Stimulated activated memory B cell treated with anti-CD40 and anti-IgM and Interleukin-4, amounts not matched to agents 10 μg/mL and 1 μg/mL and 100 μg/mL, for 72 hours (primary cell): ENCODE measurements at regions not wholly inside any gene's neighbourhood (a gene's known extent, or its start where the extent isn't known, plus 50 kb on each side); places are given as distances from the start of the nearest gene placed in this dataset.

Experiments used
- ATAC-seq: fragments of 150-1000 bp; cut with Tn5 transposase; 2 replicates; pipeline ENCODE4 v1.10.0; 2021
- H3K27ac Mint-ChIP-seq: one replicate; pipeline ENCODE4 v1.8.0; 2022; ENCODE audit warnings: mild to moderate bottlenecking, mixed read lengths
- H3K27me3 Mint-ChIP-seq: one replicate; pipeline ENCODE4 v1.8.0; 2022; ENCODE audit warnings: mixed read lengths
- H3K36me3 Mint-ChIP-seq: one replicate; pipeline ENCODE4 v1.8.0; 2022; ENCODE audit warnings: mixed read lengths
- H3K4me1 Mint-ChIP-seq: one replicate; pipeline ENCODE4 v1.8.0; 2022; ENCODE audit warnings: mixed read lengths
- H3K4me3 Mint-ChIP-seq: one replicate; pipeline ENCODE4 v1.8.0; 2022; ENCODE audit warnings: mild to moderate bottlenecking, moderate library complexity, mixed read lengths
- H3K9me3 Mint-ChIP-seq: one replicate; pipeline ENCODE4 v1.8.0; 2022; ENCODE audit warnings: mixed read lengths

DNA sequence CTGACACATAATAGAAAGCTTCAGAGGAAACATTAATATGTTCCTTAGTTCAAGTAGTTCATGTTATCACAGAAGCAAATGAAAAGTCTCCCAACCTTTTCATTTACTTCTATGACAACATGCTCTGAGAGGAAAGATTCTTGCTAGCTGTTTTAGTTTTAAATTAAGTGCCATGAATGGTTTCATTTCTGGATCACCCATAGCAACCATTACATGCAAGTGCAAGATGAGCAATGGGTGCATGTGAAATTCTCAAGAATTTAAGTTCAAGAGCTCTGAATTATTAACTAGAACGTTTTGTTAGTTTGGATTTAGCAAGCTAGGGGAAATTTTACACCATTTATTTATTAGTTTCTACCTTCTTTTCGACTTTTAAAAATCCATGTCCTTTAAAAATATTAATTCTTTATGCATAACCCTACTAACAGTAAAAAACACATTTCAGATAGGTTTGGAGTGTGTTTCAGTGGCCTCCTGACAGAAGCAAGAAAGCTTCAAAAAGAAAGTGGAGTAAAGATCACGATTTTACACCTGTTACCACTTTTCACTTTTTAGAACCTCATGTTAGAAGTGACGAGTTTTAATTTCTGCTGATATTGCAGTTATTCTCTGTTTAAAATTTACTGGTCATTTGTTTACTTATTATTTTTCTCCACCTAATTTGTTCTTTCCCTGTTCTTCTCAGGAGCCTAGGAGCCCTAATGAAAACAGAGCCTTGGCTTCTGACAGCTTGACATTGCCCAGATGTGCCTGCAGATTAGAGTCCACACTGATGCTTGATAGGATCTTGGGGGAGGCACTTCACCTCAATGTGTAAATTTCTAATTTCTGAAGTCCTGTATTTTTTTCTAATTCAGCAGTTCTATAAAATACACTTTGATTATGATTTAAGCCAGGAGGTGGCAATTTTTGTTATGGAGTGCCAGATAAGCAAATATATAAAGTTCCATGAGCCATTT, 995.3 kb upstream of the PHF14 start:
- Mint-ChIP-seq H3K36me3 (no peaks in the 10 kb centered on the region), H3K27me3 (no peaks in the 10 kb centered on the region), H3K27ac (no peak overlapping the region), H3K4me1 (no peaks in the 10 kb centered on the region), H3K4me3 (no peak overlapping the region), H3K9me3 (no peaks in the 10 kb centered on the region)
- ATAC-seq = no peak

- ATAC-seq = no peak
- no peaks in the 10 kb centered on the region for H3K9me3 Mint-ChIP-seq
- no peaks in the 10 kb centered on the region for H3K27me3 Mint-ChIP-seq
- no peak overlapping the region for H3K27ac Mint-ChIP-seq
- no peaks in the 10 kb centered on the region for H3K36me3 Mint-ChIP-seq
- H3K4me1 Mint-ChIP-seq = no peaks in the 10 kb centered on the region
- H3K4me3 Mint-ChIP-seq = no peak overlapping the region
Observed at GRCh38 chr7:9981742-9982349, 991.8 kb upstream of the PHF14 start.

GRCh38 chr7:9983048-9983447, 990.6 kb upstream of the PHF14 start:
- Mint-ChIP-seq H3K36me3 (no peaks in the 10 kb centered on the region), H3K9me3 (no peaks in the 10 kb centered on the region), H3K4me3 (no peak overlapping the region), H3K4me1 (no peaks in the 10 kb centered on the region), H3K27me3 (no peaks in the 10 kb centered on the region), H3K27ac (no peak overlapping the region)
- no peak for ATAC-seq

- Mint-ChIP-seq H3K36me3 (no peaks in the 10 kb centered on the region), H3K9me3 (peaks cover 7% of the 10 kb centered on the region), H3K4me3 (no peak overlapping the region), H3K27ac (no peak overlapping the region), H3K4me1 (no peaks in the 10 kb centered on the region), H3K27me3 (no peaks in the 10 kb centered on the region)
- no peak for ATAC-seq
Observed at GRCh38 chr7:10015687-10016086, 958.0 kb upstream of the PHF14 start.

DNA sequence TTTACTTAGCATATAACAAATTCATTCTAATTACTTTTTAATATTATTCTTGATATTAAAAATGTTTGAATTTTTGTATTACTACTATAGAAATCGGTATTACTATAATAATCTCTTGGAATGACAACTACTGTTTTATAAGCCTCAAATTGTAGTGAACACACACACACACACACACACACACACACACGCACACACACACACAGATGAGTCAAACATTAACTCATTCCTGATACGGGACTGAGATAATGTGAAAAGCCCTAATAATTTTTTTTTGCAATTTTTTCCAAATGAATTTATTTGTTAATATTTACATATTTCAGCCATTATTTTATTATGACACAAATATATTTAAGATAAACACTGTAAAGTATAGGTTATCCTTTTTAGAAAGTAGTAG, 951.2 kb upstream of the PHF14 start:
- Mint-ChIP-seq H3K4me1 (no peaks in the 10 kb centered on the region), H3K4me3 (no peak overlapping the region), H3K9me3 (no peaks in the 10 kb centered on the region), H3K27me3 (no peaks in the 10 kb centered on the region), H3K36me3 (no peaks in the 10 kb centered on the region), H3K27ac (no peak overlapping the region)
- no peak for ATAC-seq

DNA sequence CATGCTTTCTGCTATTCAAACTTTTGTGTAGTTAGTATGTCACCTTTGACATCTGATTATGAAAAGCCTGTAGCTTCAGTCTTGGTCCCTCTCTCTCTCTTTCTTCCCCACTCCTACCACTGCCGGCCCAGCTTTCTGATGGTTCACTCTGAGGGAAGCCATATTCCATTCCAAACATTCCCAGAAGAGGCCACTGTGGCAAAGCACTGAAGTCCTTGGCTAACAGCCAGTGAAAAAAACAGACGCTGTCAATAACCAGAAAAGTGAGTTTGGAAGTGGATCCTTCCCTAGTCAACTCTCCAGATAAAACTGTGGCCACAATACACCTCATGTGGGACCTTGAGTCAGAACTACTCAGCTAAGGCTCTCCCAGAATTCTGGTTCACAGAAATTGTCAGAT, 950.7 kb upstream of the PHF14 start:
- H3K4me3 Mint-ChIP-seq = no peak overlapping the region
- H3K4me1 Mint-ChIP-seq = no peaks in the 10 kb centered on the region
- H3K36me3 Mint-ChIP-seq = no peaks in the 10 kb centered on the region
- H3K27me3 Mint-ChIP-seq = no peaks in the 10 kb centered on the region
- no peak overlapping the region for H3K27ac Mint-ChIP-seq
- no peak for ATAC-seq
- no peaks in the 10 kb centered on the region for H3K9me3 Mint-ChIP-seq

- Mint-ChIP-seq H3K4me3 (no peak overlapping the region), H3K27me3 (no peaks in the 10 kb centered on the region), H3K9me3 (no peaks in the 10 kb centered on the region), H3K4me1 (no peaks in the 10 kb centered on the region), H3K27ac (no peak overlapping the region), H3K36me3 (no peaks in the 10 kb centered on the region)
- no peak for ATAC-seq
Observed at GRCh38 chr7:10034843-10035556, 938.7 kb upstream of the PHF14 start.

DNA sequence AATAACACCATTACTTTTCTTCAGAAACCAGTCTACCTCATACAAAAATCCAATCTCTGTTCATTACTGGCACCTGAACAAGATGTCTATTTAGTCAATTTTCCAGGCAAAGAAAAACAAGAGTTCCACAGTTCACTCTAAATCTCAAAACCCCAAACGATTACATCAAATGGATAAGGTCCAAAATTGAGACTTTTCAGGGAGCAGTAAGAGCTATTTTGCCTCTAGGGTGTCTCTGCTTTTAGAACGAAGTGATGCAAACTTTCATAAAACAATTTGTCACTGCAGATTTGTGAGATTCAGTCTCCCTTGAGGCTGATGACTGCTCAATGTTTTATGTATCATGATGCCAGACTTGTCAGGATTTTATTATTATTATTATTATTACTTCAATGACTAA, 937.0 kb upstream of the PHF14 start:
- no peaks in the 10 kb centered on the region for H3K9me3 Mint-ChIP-seq
- ATAC-seq = no peak
- no peaks in the 10 kb centered on the region for H3K36me3 Mint-ChIP-seq
- H3K27me3 Mint-ChIP-seq = no peaks in the 10 kb centered on the region
- no peaks in the 10 kb centered on the region for H3K4me1 Mint-ChIP-seq
- no peak overlapping the region for H3K27ac Mint-ChIP-seq
- no peak overlapping the region for H3K4me3 Mint-ChIP-seq

- H3K27ac Mint-ChIP-seq = no peak overlapping the region
- no peaks in the 10 kb centered on the region for H3K36me3 Mint-ChIP-seq
- H3K9me3 Mint-ChIP-seq = peaks cover under 1% of the 10 kb centered on the region
- H3K27me3 Mint-ChIP-seq = no peaks in the 10 kb centered on the region
- no peaks in the 10 kb centered on the region for H3K4me1 Mint-ChIP-seq
- no peak overlapping the region for H3K4me3 Mint-ChIP-seq
- ATAC-seq = no peak
Observed at GRCh38 chr7:10038351-10038750, 935.3 kb upstream of the PHF14 start.

GRCh38 chr7:10040674-10041073, 933.0 kb upstream of the PHF14 start:
- no peak overlapping the region for H3K27ac Mint-ChIP-seq
- no peaks in the 10 kb centered on the region for H3K27me3 Mint-ChIP-seq
- no peak overlapping the region for H3K4me3 Mint-ChIP-seq
- ATAC-seq = no peak
- no peaks in the 10 kb centered on the region for H3K4me1 Mint-ChIP-seq
- peaks cover 2% of the 10 kb centered on the region for H3K9me3 Mint-ChIP-seq
- H3K36me3 Mint-ChIP-seq = no peaks in the 10 kb centered on the region

DNA sequence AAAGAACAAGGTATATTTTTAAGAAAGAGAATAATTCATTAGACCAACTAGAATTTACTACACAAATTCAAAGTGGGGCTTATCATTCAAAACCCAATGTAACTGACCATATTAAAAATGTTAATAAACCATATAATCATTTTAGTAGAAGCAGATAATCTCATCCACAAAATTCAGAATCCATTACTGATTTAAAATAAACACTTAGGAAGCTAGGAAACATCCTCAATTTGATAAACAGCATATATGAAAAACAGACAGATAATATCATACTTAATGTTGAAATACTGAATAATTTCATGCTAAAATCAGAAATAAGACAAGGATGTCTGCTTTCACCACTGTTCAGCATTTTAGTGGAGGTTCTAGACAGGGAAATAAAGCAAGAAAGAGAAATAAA, 902.8 kb upstream of the PHF14 start:
- H3K27me3 Mint-ChIP-seq = no peaks in the 10 kb centered on the region
- no peak for ATAC-seq

DNA sequence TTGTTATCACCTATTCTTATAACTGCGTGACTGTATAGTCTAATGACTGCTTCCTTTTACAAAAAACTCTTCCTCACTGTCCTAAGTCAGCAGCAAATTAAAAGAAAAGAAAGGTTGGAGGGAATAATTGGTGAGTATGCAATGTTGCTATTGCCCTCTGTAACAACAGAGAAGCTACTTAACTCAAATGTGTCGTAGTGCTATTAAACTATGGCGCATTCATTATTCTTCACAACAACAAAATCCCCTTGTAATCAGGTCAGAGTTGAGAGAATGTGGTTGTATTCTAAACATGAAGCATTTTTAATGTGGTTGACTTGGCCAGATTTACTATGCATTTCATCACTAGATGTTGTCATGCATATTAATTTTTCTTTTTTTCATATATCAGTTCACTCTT, 897.8 kb upstream of the PHF14 start:
- Mint-ChIP-seq H3K4me3 (no peak overlapping the region), H3K36me3 (no peaks in the 10 kb centered on the region), H3K9me3 (peaks cover 5% of the 10 kb centered on the region), H3K4me1 (no peaks in the 10 kb centered on the region), H3K27me3 (no peaks in the 10 kb centered on the region), H3K27ac (no peak overlapping the region)
- no peak for ATAC-seq

More for the DNA sequence above, 902.8 kb upstream of the PHF14 start:
- Mint-ChIP-seq H3K4me3 (no peak overlapping the region), H3K27ac (no peak overlapping the region), H3K9me3 (peaks cover 3% of the 10 kb centered on the region), H3K36me3 (no peaks in the 10 kb centered on the region), H3K4me1 (no peaks in the 10 kb centered on the region)

DNA sequence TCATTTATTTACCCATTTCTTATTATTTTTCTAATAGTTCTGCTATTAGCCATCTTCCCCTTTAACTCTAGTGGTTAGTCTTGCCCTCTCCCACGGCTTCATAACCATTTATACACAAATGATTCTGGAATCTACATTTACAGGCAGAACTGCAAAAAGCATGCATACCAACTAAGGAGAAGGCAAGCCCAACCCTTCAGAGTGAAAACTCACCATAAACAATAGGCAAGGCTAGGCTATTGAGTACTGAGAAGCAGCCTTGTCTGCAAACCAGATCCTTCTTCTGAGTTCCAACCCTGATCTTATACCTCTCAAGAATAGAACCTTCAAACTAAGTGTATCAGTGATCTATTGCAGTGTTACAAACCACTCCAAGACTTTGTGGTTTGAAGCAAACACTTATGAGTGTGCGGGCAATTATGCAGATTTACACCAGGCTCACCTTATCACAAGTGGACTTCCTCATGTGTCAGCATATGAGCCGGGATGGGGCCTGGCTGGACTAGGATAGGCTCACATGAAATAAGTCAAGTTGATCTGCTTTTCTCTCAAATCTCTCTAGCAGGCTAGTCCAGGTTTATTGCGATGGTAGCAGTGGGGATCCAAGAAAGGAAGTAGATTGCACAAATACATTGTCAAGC, 896.9 kb upstream of the PHF14 start:
- Mint-ChIP-seq H3K27me3 (no peaks in the 10 kb centered on the region), H3K27ac (no peak overlapping the region), H3K9me3 (peaks cover 5% of the 10 kb centered on the region), H3K36me3 (no peaks in the 10 kb centered on the region), H3K4me1 (no peaks in the 10 kb centered on the region), H3K4me3 (no peak overlapping the region)
- no peak for ATAC-seq

- Mint-ChIP-seq H3K36me3 (no peaks in the 10 kb centered on the region), H3K27ac (no peak overlapping the region), H3K4me1 (no peaks in the 10 kb centered on the region), H3K9me3 (peaks cover 2% of the 10 kb centered on the region), H3K4me3 (no peak overlapping the region), H3K27me3 (no peaks in the 10 kb centered on the region)
- no peak for ATAC-seq
Observed at GRCh38 chr7:10079572-10079971, 894.1 kb upstream of the PHF14 start.

- Mint-ChIP-seq H3K27ac (no peak overlapping the region), H3K4me3 (no peak overlapping the region), H3K27me3 (no peaks in the 10 kb centered on the region), H3K36me3 (no peaks in the 10 kb centered on the region), H3K4me1 (no peaks in the 10 kb centered on the region), H3K9me3 (peaks cover 5% of the 10 kb centered on the region)
- no peak for ATAC-seq
Observed at GRCh38 chr7:10082896-10083295, 890.8 kb upstream of the PHF14 start.
